Activated CD4-positive, alpha-beta memory T cell treated with anti-CD3 and anti-CD28 coated beads for 36 hours (primary cell): ENCODE measurements at regions not wholly inside any gene's neighbourhood (a gene's known extent, or its start where the extent isn't known, plus 50 kb on each side); places are given as distances from the start of the nearest gene placed in this dataset.
"Not testable (repeated sequence)": the region's sequence is repeated elsewhere in the genome, so short reads cannot be mapped to it uniquely, and the experiment has no call there.

Source experiments
- CTCF ChIA-PET: fragments of 350-600 bp; sonication (Branson Sonifier 250); formaldehyde crosslinking; loops from one replicate; lab custom pipeline; 2021; ENCODE audit warnings: antibody characterized with exemption, inconsistent platforms; lab: Charles Lee
- POLR2A ChIA-PET: fragments of 350-600 bp; sonication (Branson Sonifier 250); formaldehyde crosslinking; loops from one replicate; lab custom pipeline; 2021; ENCODE audit warnings: antibody characterized with exemption; lab: Charles Lee
- DNase-seq: peaks from one replicate; pipeline ENCODE4 v3.0.0-alpha.2; 2020
- H3K27ac Mint-ChIP-seq: one replicate; pipeline ENCODE4 v1.8.0; 2021; ENCODE audit warnings: mixed read lengths
- H3K27me3 Mint-ChIP-seq: one replicate; pipeline ENCODE4 v1.8.0; 2021; ENCODE audit warnings: mixed read lengths
- H3K36me3 Mint-ChIP-seq: one replicate; pipeline ENCODE4 v1.8.0; 2021; ENCODE audit warnings: mixed read lengths
- H3K4me1 Mint-ChIP-seq: one replicate; pipeline ENCODE4 v1.8.0; 2021; ENCODE audit warnings: low read depth, mixed read lengths
- H3K4me3 Mint-ChIP-seq: one replicate; pipeline ENCODE4 v1.8.0; 2021; ENCODE audit warnings: mild to moderate bottlenecking, mixed read lengths
- H3K9me3 Mint-ChIP-seq: one replicate; pipeline ENCODE4 v1.8.0; 2021; ENCODE audit warnings: mixed read lengths
- intact Hi-C: fragments of 100-400 bp; cut with micrococcal nuclease; formaldehyde crosslinking; loops from one replicate; pipeline ENCODE4 v1.15.1; 2023

- Mint-ChIP-seq H3K4me3 (no peak overlapping the region), H3K9me3 (peaks cover 31% of the 10 kb centered on the region), H3K4me1 (no peaks in the 10 kb centered on the region), H3K27ac (no peak overlapping the region), H3K27me3 (no peaks in the 10 kb centered on the region), H3K36me3 (no peaks in the 10 kb centered on the region)
- no peak for DNase-seq
- intact Hi-C loops, result no loop called here
- ChIA-PET CTCF (no interaction called here), POLR2A (no interaction called here)
Measured at GRCh38 chr2:122808286-122808969, 1053.0 kb downstream of the TSN start.

DNA sequence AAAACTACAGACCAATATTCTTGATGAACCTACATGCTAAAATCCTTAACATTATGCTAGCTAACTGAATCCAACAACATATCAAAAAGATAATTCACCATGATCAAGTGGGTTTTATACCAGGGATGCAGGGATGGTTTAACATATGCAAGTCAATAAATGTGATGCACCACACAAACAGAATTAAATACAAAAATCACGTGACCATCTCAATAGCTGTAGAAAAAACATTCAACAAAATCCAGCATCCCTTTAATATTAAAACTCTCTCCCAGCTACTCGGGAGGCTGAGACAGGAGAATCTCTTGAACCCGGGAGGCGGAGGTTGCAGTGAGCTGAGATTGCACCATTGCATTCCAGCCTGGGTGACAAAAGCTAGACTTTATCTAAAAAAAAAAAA, 1056.8 kb downstream of the TSN start:
- H3K27ac Mint-ChIP-seq, H3K4me3 Mint-ChIP-seq, intact Hi-C loops, POLR2A ChIA-PET, H3K36me3 Mint-ChIP-seq, CTCF ChIA-PET, DNase-seq, H3K27me3 Mint-ChIP-seq, H3K4me1 Mint-ChIP-seq: not testable (repeated sequence)
- H3K9me3 Mint-ChIP-seq, result peaks cover 29% of the 10 kb centered on the region

GRCh38 chr2:122815120-122815519, 1059.7 kb downstream of the TSN start:
- ChIA-PET CTCF (no interaction called here), POLR2A (no interaction called here)
- no peak overlapping the region for H3K4me3 Mint-ChIP-seq
- no peak overlapping the region for H3K27ac Mint-ChIP-seq
- peaks cover 21% of the 10 kb centered on the region for H3K9me3 Mint-ChIP-seq
- no peaks in the 10 kb centered on the region for H3K36me3 Mint-ChIP-seq
- no peaks in the 10 kb centered on the region for H3K4me1 Mint-ChIP-seq
- intact Hi-C loops, result no loop called here
- no peaks in the 10 kb centered on the region for H3K27me3 Mint-ChIP-seq
- no peak for DNase-seq

- no peak for DNase-seq
- POLR2A ChIA-PET, result no interaction called here
- CTCF ChIA-PET, result no interaction called here
- Mint-ChIP-seq H3K4me1 (no peaks in the 10 kb centered on the region), H3K4me3 (no peak overlapping the region), H3K27me3 (no peaks in the 10 kb centered on the region), H3K27ac (no peak overlapping the region), H3K36me3 (no peaks in the 10 kb centered on the region), H3K9me3 (peaks cover 10% of the 10 kb centered on the region)
- intact Hi-C loops, result no loop called here
Measured at GRCh38 chr2:122816803-122817202, 1061.4 kb downstream of the TSN start.

DNA sequence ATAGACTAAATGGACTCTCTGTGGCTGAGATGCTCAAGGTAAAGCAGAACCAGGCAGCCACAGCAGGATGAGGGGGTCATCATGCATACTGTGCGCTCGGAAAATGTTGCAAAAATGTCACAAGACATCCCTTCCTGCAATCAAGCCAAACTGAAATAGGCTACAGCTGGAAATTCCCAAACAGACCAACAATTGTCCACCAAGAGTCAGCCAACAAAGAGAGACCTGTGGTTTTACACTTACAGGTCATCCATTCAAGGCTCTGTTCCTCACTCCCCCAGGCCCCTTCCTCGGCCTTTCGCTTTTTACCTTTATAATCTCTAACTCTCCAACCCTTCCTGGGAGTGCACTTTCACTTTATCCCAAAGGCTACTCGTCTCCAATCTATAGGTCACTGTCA, 1066.9 kb downstream of the TSN start:
- CTCF ChIA-PET, result no interaction called here
- Mint-ChIP-seq H3K27ac (no peak overlapping the region), H3K9me3 (peaks cover 11% of the 10 kb centered on the region), H3K36me3 (no peaks in the 10 kb centered on the region), H3K4me1 (no peaks in the 10 kb centered on the region), H3K4me3 (no peak overlapping the region), H3K27me3 (no peaks in the 10 kb centered on the region)
- POLR2A ChIA-PET, result no interaction called here
- DNase-seq, result no peak
- intact Hi-C loops, result no loop called here

- Mint-ChIP-seq H3K4me3 (no peak overlapping the region), H3K9me3 (peaks cover 2% of the 10 kb centered on the region), H3K27me3 (no peaks in the 10 kb centered on the region), H3K36me3 (no peaks in the 10 kb centered on the region), H3K27ac (no peak overlapping the region), H3K4me1 (no peaks in the 10 kb centered on the region)
- DNase-seq, result no peak
- intact Hi-C loops, result no loop called here
- ChIA-PET CTCF (no interaction called here), POLR2A (interaction anchor here (0.5 kb wide), 1 partner anchor 737 kb away, joined by 5 read pairs; no protein-coding TSS in a partner anchor)
Measured at GRCh38 chr2:122830157-122830556, 1074.7 kb downstream of the TSN start.

DNA sequence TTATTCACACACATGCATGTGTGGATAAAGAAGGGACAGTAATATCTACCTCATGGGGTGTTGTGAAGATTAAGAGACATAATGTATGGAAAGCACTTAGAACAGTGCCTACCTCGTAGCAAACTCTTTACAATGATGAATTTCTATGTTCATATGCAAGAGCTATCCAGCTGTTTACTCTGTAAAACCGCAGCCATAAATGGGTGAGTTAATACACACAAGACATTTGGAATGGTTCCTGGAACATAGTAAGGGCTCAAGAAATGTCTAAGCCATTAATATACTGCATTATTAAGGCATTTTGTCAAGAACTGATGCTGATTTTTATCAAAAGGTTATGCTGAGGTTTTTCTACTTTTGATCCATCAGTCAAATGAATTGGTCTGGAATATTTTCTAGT, 1076.2 kb downstream of the TSN start:
- no peak overlapping the region for H3K27ac Mint-ChIP-seq
- H3K36me3 Mint-ChIP-seq, result no peaks in the 10 kb centered on the region
- DNase-seq, result no peak
- no peak overlapping the region for H3K4me3 Mint-ChIP-seq
- no peaks in the 10 kb centered on the region for H3K4me1 Mint-ChIP-seq
- ChIA-PET CTCF (no interaction called here), POLR2A (no interaction called here)
- intact Hi-C loops, result no loop called here
- H3K27me3 Mint-ChIP-seq, result no peaks in the 10 kb centered on the region
- H3K9me3 Mint-ChIP-seq, result peaks cover 2% of the 10 kb centered on the region

DNA sequence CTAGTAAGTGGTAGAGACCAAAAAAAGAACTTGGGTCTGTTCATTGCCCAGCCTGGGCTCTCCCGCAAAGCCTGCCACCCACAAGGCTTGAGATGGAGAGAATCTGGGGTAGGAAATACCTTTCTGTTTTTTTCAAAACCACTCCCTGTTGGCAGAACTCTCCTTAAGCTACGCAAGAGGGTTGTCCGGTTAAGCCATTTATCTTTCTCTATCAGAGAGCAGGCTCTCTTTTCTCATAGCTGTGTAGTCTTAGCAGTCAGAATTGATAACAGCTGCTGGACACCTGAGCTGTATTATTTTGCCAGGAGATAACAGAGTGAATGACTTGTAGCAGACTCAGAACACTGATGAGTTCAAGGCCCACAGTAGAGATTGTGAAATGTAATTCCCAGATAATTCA, 1088.1 kb downstream of the TSN start:
- no peak for DNase-seq
- POLR2A ChIA-PET, result no interaction called here
- intact Hi-C loops, result no loop called here
- H3K27me3 Mint-ChIP-seq, result no peaks in the 10 kb centered on the region
- CTCF ChIA-PET, result no interaction called here
- H3K4me3 Mint-ChIP-seq, result no peak overlapping the region
- H3K36me3 Mint-ChIP-seq, result no peaks in the 10 kb centered on the region
- H3K27ac Mint-ChIP-seq, result no peak overlapping the region
- peaks cover 3% of the 10 kb centered on the region for H3K9me3 Mint-ChIP-seq
- H3K4me1 Mint-ChIP-seq, result no peaks in the 10 kb centered on the region

DNA sequence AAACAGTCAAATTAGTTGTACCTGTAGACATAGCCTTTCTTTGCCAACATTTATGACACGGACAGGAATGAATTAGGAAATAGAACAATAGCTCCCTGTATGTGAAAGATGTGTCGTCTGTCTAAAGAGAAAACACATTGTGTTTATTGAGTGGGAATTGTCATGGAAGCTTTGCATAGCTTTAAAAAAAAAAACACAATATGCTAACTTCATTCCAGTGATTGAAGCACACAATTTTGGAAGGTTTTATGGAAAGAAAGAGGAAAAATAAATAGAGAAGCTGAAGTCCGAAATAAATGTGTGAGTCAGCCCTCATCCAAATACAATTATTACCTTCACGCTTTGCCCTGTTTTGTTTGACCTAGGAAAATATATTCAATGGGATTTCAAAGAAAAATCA, 1095.7 kb downstream of the TSN start:
- CTCF ChIA-PET, result no interaction called here
- no peak overlapping the region for H3K4me3 Mint-ChIP-seq
- no peaks in the 10 kb centered on the region for H3K27me3 Mint-ChIP-seq
- intact Hi-C loops, result no loop called here
- H3K27ac Mint-ChIP-seq, result no peak overlapping the region
- H3K4me1 Mint-ChIP-seq, result no peaks in the 10 kb centered on the region
- POLR2A ChIA-PET, result no interaction called here
- H3K9me3 Mint-ChIP-seq, result peaks cover 11% of the 10 kb centered on the region
- no peak for DNase-seq
- no peaks in the 10 kb centered on the region for H3K36me3 Mint-ChIP-seq

- intact Hi-C loops, result no loop called here
- CTCF ChIA-PET, result no interaction called here
- Mint-ChIP-seq H3K27ac (no peak overlapping the region), H3K4me1 (no peaks in the 10 kb centered on the region), H3K27me3 (no peaks in the 10 kb centered on the region), H3K4me3 (no peak overlapping the region), H3K36me3 (no peaks in the 10 kb centered on the region), H3K9me3 (peaks cover 11% of the 10 kb centered on the region)
- POLR2A ChIA-PET, result no interaction called here
- DNase-seq, result no peak
Measured at GRCh38 chr2:122851972-122852531, 1096.6 kb downstream of the TSN start.

DNA sequence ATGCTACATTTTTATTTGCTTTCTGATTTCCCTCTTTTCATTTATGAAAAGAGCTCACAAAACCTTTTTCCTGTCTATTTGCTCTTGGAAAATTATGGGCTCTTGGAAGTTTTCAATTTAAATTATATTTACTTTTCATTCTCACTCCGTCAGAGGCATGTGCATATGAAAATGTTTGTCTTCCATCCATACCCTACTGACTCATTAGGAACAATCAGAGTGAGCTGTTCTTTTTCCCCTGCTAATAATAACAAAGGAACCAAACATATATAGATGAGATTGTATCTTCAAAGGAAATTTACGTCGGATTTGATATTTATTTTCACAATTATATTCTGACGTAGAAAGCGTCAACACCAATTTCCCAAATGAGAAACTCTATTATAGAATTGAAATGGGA, 1101.2 kb downstream of the TSN start:
- DNase-seq, result no peak
- intact Hi-C loops, result no loop called here
- Mint-ChIP-seq H3K4me3 (no peak overlapping the region), H3K36me3 (no peaks in the 10 kb centered on the region), H3K4me1 (no peaks in the 10 kb centered on the region), H3K27ac (no peak overlapping the region), H3K27me3 (no peaks in the 10 kb centered on the region), H3K9me3 (peaks cover 21% of the 10 kb centered on the region)
- POLR2A ChIA-PET, result no interaction called here
- CTCF ChIA-PET, result no interaction called here

DNA sequence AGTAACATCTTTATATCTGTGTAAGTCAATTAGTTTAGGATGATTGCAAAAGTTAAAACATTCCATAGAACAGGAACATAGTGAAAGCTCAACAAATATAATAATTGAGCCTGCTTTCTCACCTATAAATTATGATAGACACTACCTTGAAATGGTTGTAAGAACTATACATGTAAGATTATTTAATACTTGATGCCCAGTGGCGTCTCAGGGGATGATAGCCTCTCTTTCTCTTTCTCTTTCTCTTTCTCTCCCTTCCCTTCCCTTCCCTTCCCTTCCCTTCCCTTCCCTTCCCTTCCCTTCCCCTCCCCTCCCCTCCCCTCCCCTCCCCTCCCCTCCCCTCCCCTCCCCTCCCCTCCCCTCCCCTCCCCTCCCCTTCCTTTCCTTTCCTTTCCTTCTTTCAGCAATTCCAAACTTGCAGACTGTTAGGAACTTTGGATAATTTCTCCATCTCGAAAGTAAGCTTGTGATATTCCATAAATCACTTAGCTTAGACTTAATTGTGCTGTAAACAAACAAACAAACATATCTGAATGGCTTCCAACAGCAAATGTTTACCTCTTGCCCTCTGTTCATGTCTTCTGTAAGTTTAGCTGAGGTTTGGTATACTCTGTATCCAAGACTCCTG, 1102.7 kb downstream of the TSN start:
- Mint-ChIP-seq H3K27me3 (no peaks in the 10 kb centered on the region), H3K4me1 (no peaks in the 10 kb centered on the region), H3K27ac (no peak overlapping the region), H3K4me3 (no peak overlapping the region), H3K36me3 (no peaks in the 10 kb centered on the region), H3K9me3 (peaks cover 18% of the 10 kb centered on the region)
- ChIA-PET POLR2A (no interaction called here), CTCF (no interaction called here)
- intact Hi-C loops, result no loop called here
- DNase-seq, result no peak

DNA sequence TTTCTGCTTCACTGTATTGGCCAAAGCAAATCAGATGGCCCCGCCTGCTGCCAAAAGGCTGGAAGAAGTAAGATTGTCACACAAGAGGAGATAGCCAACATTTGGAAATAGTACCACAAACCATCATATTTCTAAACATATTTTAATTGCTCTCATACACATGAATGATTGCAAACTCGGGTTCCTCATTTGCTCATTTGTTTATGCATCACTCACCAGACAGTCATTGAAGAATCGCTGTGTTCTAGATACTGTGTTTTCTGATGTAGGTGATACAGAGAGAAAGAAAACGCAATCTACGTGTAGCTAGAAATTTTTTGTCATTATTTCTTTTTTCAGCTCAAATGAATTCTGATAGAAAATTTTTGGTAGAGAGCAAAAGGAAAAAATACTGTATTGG, 1103.4 kb downstream of the TSN start:
- H3K4me3 Mint-ChIP-seq, result no peak overlapping the region
- intact Hi-C loops, result no loop called here
- no peak overlapping the region for H3K27ac Mint-ChIP-seq
- no peaks in the 10 kb centered on the region for H3K4me1 Mint-ChIP-seq
- CTCF ChIA-PET, result no interaction called here
- POLR2A ChIA-PET, result no interaction called here
- DNase-seq, result no peak
- H3K9me3 Mint-ChIP-seq, result peaks cover 14% of the 10 kb centered on the region
- no peaks in the 10 kb centered on the region for H3K27me3 Mint-ChIP-seq
- H3K36me3 Mint-ChIP-seq, result no peaks in the 10 kb centered on the region
